ENCODE measurements at regions not wholly inside any gene's neighbourhood (a gene's known extent, or its start where the extent isn't known, plus 50 kb on each side); places are given as distances from the start of the nearest gene placed in this dataset.

GRCh38 chr15:97259943-97260342 is 700.6 kb upstream of the ARRDC4 start:
- no peak for DNase-seq (ENCODE audit: low read depth, low spot score)
- TF ChIP-seq CTCF (IDR thresholded peaks at IDR 0.05; ENCODE audit: low read depth, low read length): no peak
- ChIA-PET POLR2A (no interaction called here), CTCF (no interaction called here)
- no peak overlapping the region for H3K27ac ChIP-seq (ENCODE audit: low read depth, low read length)
- no peaks in the 10 kb centered on the region for H3K27me3 ChIP-seq (ENCODE audit: control insufficient read depth, insufficient read depth, low read length)
- 0 out of 2 replicates have a peak, but pooled peaks cover 3% of the 10 kb centered on the region for H3K9me3 ChIP-seq (ENCODE audit: control insufficient read depth, insufficient read depth, low read length)
- no peak overlapping the region for H3K4me3 ChIP-seq (ENCODE audit: low read depth, low read length)

- Histone ChIP-seq H3K27me3 (ENCODE audit: control insufficient read depth, insufficient read depth, low read length) (no peaks in the 10 kb centered on the region), H3K4me3 (ENCODE audit: low read depth, low read length) (no peak overlapping the region), H3K9me3 (ENCODE audit: control insufficient read depth, insufficient read depth, low read length) (peaks cover 18% of the 10 kb centered on the region; the same call in 1 of the 2 replicates), H3K27ac (ENCODE audit: low read depth, low read length) (no peak overlapping the region)
- POLR2A ChIA-PET: no interaction called here
- CTCF ChIA-PET: no interaction called here
- no peak for DNase-seq (ENCODE audit: low read depth, low spot score)
- TF ChIP-seq CTCF (IDR thresholded peaks at IDR 0.05; ENCODE audit: low read depth, low read length): no peak
Measured at GRCh38 chr15:97301166-97301565, 659.3 kb upstream of the ARRDC4 start.

DNA sequence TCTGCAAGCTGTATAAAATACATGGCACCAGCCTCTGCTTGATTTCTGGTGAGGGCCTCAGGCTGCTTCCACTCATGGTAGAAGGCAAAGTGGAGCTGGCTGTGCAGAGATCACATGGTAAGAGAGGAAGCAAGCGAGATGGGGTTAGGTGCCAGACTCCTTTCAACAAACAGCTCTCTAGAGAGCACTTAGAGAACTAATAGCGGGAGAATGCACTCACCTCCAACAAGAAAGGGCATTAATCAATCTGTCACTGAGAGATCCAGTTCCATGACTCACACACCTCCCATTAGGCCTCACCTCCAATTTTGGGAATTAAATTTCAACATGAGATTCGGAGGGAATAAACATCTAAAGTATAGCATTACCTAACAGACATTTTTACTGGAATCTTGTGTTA is 644.1 kb upstream of the ARRDC4 start:
- H3K9me3 ChIP-seq (ENCODE audit: control insufficient read depth, insufficient read depth, low read length): peaks cover 2% of the 10 kb centered on the region; the same call in 1 of the 2 replicates
- DNase-seq (ENCODE audit: low read depth, low spot score): no peak
- TF ChIP-seq CTCF (IDR thresholded peaks at IDR 0.05; ENCODE audit: low read depth, low read length): no peak
- POLR2A ChIA-PET: no interaction called here
- CTCF ChIA-PET: no interaction called here
- no peak overlapping the region for H3K27ac ChIP-seq (ENCODE audit: low read depth, low read length)
- H3K27me3 ChIP-seq (ENCODE audit: control insufficient read depth, insufficient read depth, low read length): no peaks in the 10 kb centered on the region
- H3K4me3 ChIP-seq (ENCODE audit: low read depth, low read length): no peak overlapping the region

- no peak for TF ChIP-seq CTCF (IDR thresholded peaks at IDR 0.05; ENCODE audit: low read depth, low read length)
- DNase-seq (ENCODE audit: low read depth, low spot score): no peak
- H3K27ac ChIP-seq (ENCODE audit: low read depth, low read length): no peak overlapping the region
- H3K4me3 ChIP-seq (ENCODE audit: low read depth, low read length): no peak overlapping the region
- H3K9me3 ChIP-seq (ENCODE audit: control insufficient read depth, insufficient read depth, low read length): peaks cover 2% of the 10 kb centered on the region; the same call in 1 of the 2 replicates
- ChIA-PET POLR2A (no interaction called here), CTCF (no interaction called here)
- H3K27me3 ChIP-seq (ENCODE audit: control insufficient read depth, insufficient read depth, low read length): no peaks in the 10 kb centered on the region
Measured at GRCh38 chr15:97317163-97317562, 643.3 kb upstream of the ARRDC4 start.

DNA sequence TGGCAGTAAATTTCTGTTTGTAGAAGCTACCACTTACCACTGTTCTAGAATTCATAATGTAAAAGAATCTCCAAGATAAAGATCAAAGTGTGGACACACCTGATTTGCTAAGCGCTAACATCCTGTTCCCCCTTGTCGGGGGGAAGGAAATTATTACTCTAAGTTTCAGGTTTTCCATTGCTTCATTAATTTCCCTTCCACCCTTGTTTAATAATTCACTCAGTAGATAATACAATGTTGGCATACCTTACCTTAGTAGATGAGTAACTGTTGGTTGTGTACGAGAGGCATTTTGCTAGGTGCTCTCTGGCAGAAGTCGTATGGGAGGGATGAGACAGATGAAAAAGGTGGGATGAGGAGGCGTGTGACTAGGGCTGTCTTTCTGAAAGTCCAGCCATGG is 641.2 kb upstream of the ARRDC4 start:
- POLR2A ChIA-PET: no interaction called here

More for the DNA sequence above, 641.2 kb upstream of the ARRDC4 start:
- no peak overlapping the region for H3K4me3 ChIP-seq (ENCODE audit: low read depth, low read length)
- CTCF ChIA-PET: no interaction called here
- H3K9me3 ChIP-seq (ENCODE audit: control insufficient read depth, insufficient read depth, low read length): peaks cover 2% of the 10 kb centered on the region; the same call in 1 of the 2 replicates
- no peak for DNase-seq (ENCODE audit: low read depth, low spot score)
- no peaks in the 10 kb centered on the region for H3K27me3 ChIP-seq (ENCODE audit: control insufficient read depth, insufficient read depth, low read length)
- no peak overlapping the region for H3K27ac ChIP-seq (ENCODE audit: low read depth, low read length)
- TF ChIP-seq CTCF (IDR thresholded peaks at IDR 0.05; ENCODE audit: low read depth, low read length): no peak
